ENCODE measurements at regions not wholly inside any gene's neighbourhood (a gene's known extent, or its start where the extent isn't known, plus 50 kb on each side); places are given as distances from the start of the nearest gene placed in this dataset.

DNA sequence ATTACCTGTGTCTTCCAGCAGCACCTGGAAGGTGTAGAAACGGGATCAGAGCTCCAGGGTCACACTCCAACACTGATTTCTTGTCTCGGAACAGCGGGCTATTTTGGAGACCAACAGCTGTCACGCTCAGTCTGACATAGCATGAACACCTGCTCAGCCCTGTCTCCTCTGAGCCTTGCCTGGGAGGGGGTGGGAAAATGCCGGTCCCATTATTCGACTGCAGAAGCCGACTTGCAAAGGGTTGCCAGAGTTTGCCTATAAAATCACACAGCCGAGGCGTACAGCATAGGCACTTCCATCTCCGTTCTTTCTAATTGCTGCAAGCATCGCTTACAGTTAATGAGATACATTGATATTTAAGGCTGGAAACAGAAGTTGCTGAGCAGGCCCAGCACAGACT is 300.8 kb upstream of the MSX2 start:
- DNase-seq (ENCODE audit: low read depth in 4 of 4, low spot score in 2 of 4): no peak

GRCh38 chr5:174424219-174425053 is 299.9 kb upstream of the MSX2 start:
- DNase-seq (ENCODE audit: low read depth in 4 of 4, low spot score in 2 of 4): no peak

DNA sequence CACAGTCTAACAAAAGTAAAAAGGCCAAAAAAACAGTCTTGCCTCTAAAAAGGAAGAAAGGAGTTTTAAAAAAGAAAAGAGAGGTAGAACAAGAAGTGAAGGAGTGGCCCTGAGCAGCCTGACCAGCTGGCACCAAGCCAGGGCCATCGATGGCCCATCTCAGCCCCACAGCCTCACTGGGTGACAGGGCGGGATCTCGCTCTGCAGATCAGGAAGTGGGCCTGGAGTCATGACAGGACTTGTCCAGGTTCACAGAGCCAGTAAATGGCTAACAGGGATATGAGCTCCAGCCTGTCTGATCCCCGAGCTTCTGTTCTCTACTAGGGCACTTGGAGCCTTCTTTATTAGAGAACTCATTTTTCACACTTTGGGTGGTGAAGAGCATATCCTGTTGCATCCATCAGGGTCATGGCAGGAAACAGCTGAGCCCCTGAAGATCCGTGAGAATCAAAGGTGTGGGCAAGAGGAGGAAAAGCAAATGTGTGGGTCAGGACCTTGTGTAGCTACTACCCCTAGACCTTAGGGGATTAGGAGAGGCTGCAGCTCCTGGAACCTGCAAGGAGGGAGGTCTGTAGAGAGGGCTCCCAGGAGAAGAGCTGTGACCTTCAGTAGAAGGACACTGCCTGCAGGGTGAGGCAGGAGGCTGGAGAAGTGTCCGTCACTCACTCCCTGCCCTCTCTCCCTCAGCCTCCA is 299.0 kb upstream of the MSX2 start:
- DNase-seq (ENCODE audit: low read depth in 4 of 4, low spot score in 2 of 4): no peak

DNA sequence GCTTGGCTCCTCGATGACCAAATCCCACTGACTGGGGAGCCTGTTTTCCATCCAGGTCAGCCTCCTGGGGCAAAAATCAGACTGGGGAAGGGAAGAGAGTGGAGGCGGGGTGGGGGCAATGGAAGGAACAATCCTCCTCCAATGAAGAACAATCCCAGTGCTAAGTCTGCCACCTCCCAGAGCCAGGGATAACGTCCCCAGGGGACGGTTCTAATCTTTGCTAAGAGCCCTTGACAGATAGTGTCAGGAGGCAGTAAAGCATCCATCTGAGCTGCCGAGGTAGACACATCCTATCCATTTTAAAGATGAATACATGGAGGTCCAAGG is 298.5 kb upstream of the MSX2 start:
- DNase-seq (ENCODE audit: low read depth in 4 of 4, low spot score in 2 of 4): no peak

DNA sequence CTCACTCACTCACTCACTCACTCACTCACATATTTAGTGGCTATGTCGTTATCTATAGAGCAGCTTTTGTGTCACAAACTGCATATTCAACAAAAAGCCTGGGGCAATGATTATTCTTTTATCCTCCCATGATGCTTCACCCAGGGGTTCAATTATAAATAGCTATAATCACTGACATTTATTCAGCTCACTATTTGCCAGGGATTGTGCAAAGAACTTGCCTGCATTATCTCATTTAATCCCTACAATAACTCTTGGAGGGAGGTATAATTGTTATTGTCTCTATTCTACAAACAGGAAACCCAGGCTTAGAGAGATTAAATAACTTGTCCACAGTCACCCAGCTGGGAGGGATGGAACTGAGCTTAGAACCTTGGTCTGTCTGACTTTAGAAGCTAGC is 298.0 kb upstream of the MSX2 start:
- no peak for DNase-seq (ENCODE audit: low read depth in 4 of 4, low spot score in 2 of 4)

DNA sequence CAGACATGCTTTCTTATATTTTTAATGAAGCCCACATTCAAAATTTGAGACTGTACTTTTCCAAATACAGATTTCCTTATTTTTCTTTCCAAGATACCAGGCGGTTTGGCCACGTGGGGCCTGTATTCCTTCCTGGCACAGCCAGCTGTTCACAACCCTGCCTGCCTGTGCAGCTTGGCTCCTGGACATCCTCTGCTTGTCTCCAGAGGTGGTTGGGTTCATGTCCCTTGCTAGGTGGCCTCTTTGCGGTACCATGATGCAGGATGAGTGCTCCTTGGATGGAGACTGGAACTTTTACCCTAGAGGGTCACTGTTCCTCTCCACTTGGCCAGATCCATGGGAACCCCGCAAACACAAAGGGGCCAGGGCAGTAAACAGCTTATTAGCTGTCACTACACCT is 297.5 kb upstream of the MSX2 start:
- DNase-seq (ENCODE audit: low read depth in 4 of 4, low spot score in 2 of 4): no peak

GRCh38 chr5:174427304-174427703 is 297.1 kb upstream of the MSX2 start:
- DNase-seq (ENCODE audit: low read depth in 4 of 4, low spot score in 2 of 4): no peak

- no peak for DNase-seq (ENCODE audit: low read depth in 4 of 4, low spot score in 2 of 4)
Observed at GRCh38 chr5:174428895-174429294, 295.5 kb upstream of the MSX2 start.

DNA sequence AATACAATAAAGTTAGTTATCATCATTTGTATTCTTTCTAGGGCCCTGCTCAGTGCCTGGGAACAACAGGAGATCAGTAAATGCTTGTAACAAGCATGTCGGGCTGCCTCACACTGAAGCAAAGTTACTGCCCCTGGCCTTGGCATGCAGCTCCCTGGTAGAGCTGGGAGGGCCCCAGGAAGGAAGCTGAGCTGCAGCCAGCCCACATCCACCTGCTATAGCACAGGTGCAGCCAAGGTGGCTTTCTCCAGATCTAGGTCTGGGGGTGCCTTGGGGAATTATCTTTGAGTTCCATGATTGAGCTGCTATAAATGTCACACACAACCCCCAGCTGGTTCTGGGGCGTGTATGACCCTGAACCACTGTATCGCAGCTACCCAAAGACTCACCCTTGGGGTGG is 293.4 kb upstream of the MSX2 start:
- no peak for DNase-seq (ENCODE audit: low read depth in 4 of 4, low spot score in 2 of 4)

- DNase-seq (ENCODE audit: low read depth in 4 of 4, low spot score in 2 of 4): no peak
Observed at GRCh38 chr5:174431504-174431903, 292.9 kb upstream of the MSX2 start.

GRCh38 chr5:174433098-174433497 is 291.3 kb upstream of the MSX2 start:
- no peak for DNase-seq (ENCODE audit: low read depth in 4 of 4, low spot score in 2 of 4)

DNA sequence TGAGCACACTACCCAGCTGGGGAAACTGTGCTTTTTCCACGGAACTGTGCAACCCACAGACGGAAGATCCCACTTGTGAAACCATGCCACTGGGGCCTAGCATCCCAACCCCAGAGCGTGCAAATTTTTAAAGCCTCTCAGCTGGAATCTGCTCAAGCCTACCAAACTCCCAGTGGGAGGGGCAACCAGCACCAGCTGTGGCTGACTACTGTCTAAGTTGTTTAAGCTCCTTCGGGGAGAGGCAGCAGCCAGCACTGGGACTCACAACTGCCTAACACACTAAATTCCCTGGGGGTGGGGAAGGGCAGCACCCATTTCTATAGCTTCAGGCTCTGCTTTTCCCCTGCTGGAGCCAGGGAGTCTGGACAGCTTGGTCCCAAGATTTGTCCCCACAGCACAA is 287.6 kb upstream of the MSX2 start:
- DNase-seq (ENCODE audit: low read depth in 4 of 4, low spot score in 2 of 4): no peak

GRCh38 chr5:174444479-174445188 is 279.7 kb upstream of the MSX2 start:
- DNase-seq (ENCODE audit: low read depth in 4 of 4, low spot score in 2 of 4): no peak

- no peak for DNase-seq (ENCODE audit: low read depth in 4 of 4, low spot score in 2 of 4)
Observed at GRCh38 chr5:174446446-174446845, 277.9 kb upstream of the MSX2 start.

GRCh38 chr5:174446988-174447387 is 277.4 kb upstream of the MSX2 start:
- no peak for DNase-seq (ENCODE audit: low read depth in 4 of 4, low spot score in 2 of 4)

- no peak for DNase-seq (ENCODE audit: low read depth in 4 of 4, low spot score in 2 of 4)
Observed at GRCh38 chr5:174448041-174448440, 276.3 kb upstream of the MSX2 start.

- no peak for DNase-seq (ENCODE audit: low read depth in 4 of 4, low spot score in 2 of 4)
Observed at GRCh38 chr5:174448662-174449061, 275.7 kb upstream of the MSX2 start.

- no peak for DNase-seq (ENCODE audit: low read depth in 4 of 4, low spot score in 2 of 4)
Observed at GRCh38 chr5:174453690-174454089, 270.7 kb upstream of the MSX2 start.

- no peak for DNase-seq (ENCODE audit: low read depth in 4 of 4, low spot score in 2 of 4)
Observed at GRCh38 chr5:174454464-174454863, 269.9 kb upstream of the MSX2 start.

DNA sequence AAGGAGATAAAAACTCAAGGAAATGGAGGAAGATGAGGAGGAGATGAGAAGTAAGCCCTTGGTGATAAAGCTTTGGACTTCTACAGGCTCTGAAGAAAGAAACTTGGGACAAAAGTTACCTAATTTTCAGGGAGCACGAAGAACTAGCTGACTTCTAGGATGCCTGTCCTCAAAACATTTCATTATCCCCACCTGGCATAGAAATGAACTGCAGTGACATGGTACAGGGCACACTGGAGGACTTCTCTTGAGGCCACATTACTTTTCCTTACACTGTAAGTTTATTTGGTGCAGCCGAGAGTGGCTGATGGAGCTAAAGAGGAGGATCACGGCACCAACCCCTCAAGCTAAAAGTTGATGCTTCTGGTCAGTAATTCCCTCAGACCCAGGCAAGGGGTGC is 269.5 kb upstream of the MSX2 start:
- DNase-seq (ENCODE audit: low read depth in 4 of 4, low spot score in 2 of 4): no peak

GRCh38 chr5:174455301-174455700 is 269.1 kb upstream of the MSX2 start:
- DNase-seq (ENCODE audit: low read depth in 4 of 4, low spot score in 2 of 4): no peak

DNA sequence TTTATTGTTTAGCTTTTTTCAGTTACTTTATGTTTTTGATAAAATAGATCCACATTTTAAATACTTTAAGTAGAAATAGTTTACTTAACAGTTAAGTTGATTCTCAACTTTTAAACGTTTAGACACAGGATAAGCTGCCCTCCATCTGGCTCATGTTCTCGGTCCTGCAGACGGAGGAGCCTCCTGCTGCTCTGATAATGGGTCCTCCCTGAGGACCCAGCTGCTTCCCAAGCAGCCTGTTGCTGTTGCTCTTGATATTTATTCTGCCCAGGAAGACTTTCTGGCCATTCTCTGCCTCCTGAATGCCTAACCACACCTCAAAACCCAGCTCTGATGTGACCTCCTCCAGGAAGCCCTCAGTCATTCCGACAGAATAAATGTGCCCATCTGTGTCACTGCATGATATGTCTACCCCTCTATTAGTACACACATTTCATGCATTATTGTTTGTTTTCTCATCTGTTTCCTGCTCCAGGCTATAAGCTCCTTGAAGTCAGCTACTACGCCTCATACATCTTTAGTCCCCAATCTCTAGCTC is 267.2 kb upstream of the MSX2 start:
- no peak for DNase-seq (ENCODE audit: low read depth in 4 of 4, low spot score in 2 of 4)

All from left renal cortex interstitium (tissue), 4 donors.